UCSD-AML1 (cell line): ENCODE measurements at regions not wholly inside any gene's neighbourhood (a gene's known extent, or its start where the extent isn't known, plus 50 kb on each side); places are given as distances from the start of the nearest gene placed in this dataset.
A peak's percentile ranks its signal among the peaks of the same experiment; 100 is the strongest.
"Not testable (repeated sequence)": the region's sequence is repeated elsewhere in the genome, so short reads cannot be mapped to it uniquely, and the experiment has no call there.

Experiments
- DNase-seq: peaks from one replicate; lab custom pipeline; 2025; ENCODE audit not compliant: unreplicated experiment; lab: John Stamatoyannopoulos, UW

DNA sequence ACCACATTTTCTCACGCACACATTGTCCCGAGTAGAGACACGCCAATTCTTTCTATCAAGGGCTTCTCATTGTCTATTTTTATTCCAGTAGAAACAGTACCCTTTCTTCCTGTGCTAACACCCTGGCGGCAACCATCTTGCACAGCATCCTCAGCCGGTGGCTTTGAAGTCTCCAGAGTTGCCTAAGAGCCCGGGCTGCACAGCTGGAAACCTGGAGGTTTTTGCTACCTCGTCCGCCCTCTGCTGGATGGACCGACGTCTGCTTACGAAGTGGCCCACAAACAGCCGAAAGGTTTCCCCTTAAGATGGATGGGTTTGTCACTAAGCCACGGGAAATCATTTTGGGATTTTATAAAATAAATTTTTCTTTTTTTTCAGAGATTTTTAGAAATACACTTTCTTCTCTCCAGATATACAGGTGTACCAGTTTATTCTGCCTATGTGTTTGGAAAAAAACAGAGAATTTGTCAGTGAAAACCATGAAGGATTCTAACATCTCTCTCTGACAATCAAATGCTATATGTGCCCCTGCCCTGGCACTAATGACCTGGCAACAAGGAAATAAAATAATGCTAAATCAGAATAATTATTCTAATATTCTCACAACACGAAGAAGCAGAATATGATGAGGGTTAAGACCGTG, 81.8 kb upstream of the FAM204A start:
- peak; percentile 75 for DNase-seq

DNA sequence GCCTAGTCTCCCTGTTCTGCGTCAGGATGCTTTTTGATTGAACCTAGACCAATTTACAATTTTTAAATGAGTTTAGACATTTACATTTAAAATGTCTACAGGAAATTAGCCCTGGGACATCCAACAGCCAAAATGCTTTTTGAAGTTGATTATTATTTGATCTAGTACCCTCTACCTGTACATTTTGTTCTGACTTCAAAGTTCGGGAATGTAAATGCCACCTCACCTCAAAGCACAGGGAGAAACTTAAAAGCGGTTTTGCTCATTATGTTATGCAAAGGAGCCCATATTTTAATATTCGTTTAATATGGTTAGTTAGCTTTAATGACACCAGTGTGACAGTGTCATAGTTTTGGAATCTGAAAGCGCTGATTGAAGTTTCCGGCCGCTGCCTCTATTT, 80.1 kb upstream of the FAM204A start:
- no peak for DNase-seq

DNA sequence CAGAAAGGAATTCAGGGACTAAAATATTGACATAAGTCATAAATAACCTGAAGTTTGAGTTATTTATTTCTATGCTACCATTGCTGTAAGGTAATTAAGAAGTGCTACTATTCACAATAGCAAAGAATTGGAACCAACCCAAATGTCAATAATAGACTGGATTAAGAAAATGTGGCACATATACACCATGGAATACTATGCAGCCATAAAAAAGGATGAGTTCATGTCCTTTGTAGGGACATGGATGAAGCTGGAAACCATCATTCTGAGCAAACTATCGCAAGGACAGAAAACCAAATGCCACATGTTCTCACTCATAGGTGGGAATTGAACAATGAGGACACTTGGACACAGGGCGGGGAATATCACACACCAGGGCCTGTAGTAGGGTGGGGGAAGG, 77.9 kb upstream of the FAM204A start:
- DNase-seq: not testable (repeated sequence)

DNA sequence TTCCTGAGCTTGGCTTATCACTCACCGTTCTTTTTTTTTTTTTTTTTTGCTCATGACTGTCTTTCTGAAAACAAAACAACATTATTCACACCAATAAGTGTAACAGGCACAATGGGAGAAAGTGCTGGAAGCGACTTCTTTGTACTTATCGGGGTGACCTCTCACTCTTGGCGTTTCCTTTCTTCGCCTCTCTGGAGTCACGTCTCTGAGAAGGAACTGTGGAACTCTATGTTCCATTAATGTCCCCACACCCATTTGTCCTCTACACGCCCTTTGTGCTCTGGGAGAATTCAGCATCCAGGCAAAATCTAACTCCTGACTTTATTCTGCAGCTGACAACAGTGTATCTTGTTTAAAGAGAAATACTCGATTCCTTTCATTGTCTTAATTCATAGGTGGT, 70.8 kb upstream of the FAM204A start:
- DNase-seq: no peak

DNA sequence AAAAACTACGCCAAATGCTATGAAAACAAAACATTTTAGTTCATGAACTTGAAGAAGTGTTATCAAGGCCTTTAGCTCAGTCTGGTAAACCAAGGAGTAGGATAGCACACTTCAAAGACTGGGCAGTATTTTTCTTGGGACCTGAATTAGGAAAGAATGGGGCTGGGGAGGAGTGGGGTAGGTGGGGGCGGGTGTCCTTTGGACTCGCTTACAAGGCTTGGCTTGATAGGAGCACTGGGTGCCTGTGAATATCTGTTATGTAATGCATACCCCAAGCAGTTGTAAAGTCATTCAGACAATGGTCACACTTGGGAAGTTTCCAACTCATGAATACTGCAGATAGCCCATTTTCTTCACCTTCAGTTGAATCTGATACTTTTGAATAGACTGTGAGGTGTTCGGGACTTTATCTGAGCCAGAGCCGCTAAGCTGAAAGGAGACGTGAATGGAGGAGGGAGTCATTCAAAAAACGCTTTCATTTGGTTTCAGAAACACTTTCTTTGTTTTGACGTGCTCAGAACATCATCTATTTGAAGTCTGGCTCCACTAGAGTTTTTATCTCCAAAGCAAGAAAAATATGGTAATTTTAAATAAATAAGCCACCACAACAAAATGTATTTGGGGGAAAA, 70.1 kb upstream of the FAM204A start:
- no peak for DNase-seq

DNA sequence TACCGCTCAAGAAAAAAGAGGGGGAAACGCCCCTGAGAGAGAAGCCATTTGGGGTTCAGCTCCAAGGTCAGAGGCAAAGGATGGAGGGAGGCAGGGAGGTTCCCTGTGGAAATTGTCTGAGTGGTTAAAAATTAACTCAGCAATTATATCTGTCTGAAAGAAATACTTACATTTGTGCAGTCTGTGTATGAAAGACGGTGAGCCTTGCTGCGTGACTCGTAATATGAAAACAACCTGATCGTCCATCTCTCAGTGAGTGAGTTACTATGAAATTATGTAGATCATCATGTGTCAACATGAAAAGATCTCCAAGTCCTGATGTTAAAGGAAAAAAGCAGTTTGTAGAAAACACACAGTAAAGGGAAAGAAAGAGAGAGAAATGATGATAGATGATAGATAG, 67.2 kb upstream of the FAM204A start:
- DNase-seq: no peak

DNA sequence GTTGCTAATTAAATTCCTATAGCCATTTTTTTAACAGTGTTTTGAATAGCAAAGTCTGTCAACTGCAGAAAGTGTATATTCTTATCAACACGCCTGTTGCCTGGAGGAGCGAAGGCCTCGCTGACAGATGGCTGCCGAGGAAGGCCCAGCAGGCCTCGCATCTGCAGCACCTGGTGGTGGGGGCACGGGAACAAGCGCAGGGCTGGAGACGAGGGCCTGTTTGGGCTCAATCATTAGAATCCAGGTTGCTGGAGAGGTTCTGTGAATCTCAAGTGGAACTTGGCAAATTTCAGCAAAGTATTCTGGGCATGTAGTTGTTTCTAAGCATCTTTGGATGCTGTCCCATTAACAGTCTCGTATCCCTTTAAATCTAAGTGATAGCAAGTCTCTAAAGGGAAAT, 66.1 kb upstream of the FAM204A start:
- DNase-seq: no peak

DNA sequence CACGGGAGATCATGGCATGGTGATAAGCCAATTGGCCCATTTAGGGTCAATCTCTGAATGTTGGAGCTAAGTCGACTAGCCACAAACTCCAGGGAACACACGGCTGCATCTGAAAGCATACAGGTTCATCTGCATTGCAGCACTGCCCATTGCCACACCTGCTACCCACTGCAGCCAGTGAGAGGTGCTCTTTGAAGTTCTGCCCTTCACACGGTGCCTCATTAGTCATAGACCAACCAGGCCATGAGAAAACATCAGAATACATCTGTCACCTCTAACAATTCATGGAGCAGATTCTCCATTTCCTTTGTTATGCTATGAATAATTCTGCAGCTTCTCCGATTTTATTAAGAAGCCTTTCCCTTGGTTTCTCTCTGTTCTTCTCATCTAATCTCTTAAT, 65.7 kb upstream of the FAM204A start:
- DNase-seq: no peak

DNA sequence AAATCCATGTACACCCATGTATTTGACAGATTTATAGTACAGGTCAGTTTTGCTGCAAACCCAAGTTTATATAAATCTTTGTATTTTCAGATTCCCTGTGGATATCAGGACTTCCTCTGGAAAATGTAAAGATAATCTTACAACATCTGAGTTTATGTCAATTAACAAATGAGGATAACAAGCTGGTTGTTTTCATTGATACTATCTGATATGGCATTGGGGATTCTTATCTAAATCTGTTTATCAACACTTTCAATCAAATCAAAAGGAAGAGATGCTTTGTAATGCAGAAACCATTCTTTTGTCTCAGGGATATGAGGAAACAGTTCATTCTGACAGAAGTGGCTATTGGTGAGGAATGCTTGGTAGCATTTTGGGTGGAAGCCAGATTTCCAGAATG, 64.9 kb upstream of the FAM204A start:
- DNase-seq: no peak

DNA sequence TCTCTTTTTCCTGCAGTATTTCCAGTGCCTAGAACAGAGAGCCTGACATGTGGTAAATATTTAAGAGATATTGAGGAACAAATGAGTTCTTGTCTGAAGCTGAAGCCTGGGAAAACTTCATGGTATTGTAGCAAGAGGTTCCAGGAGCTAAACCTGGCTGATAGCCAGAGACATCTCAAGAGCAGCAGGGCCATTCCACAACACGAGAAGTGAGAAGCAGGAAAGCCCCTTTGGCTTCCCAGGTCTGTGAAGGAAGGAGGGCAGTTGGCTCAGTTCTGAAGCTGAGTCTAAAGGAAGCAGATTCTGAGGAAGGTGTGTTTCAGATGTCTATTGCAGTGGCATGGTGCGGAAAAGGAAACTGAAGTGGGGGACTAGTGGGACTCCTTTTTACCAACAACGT, 63.8 kb upstream of the FAM204A start:
- DNase-seq: no peak

DNA sequence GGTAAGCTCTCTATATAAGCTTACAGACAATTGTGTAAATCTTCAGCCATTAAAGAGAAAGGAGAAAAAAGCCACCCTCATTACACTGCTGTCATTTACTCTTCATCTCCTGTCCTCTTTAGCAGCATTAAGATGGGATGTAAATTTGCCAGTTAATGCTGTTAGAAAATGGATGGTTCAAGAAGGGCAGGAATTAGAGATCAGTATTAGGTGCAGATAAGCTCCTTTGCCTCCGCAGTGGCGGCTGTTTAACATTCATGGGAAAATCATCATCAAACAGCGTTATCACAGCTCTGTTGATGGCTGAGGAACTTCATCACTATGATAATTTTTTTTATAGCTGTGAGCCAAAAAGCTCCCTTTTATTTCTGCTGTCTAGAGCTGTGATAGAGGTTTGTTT, 61.8 kb upstream of the FAM204A start:
- DNase-seq: no peak

DNA sequence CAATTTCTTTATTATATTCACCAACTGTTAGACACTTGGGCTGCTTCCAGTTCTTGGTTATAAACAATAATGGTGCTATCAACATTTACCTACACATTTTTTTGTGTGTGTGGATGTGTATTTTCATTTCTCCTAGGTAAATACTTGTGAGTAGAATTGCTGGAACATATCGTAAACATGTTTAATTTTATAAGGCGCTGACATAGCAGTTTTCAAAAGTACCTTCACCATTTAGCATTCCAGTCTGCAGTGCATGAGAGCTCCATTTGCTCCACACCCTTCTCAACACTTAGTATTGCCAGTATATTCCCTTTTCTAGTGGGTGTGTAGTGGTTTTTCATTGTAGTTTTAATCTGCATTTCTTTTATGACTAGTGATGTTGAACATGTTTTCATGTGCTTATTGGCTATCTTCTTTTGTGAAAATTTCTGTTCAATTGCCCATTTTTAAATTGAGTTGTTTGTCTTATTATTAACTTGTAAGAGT, 59.6 kb upstream of the FAM204A start:
- DNase-seq: no peak

DNA sequence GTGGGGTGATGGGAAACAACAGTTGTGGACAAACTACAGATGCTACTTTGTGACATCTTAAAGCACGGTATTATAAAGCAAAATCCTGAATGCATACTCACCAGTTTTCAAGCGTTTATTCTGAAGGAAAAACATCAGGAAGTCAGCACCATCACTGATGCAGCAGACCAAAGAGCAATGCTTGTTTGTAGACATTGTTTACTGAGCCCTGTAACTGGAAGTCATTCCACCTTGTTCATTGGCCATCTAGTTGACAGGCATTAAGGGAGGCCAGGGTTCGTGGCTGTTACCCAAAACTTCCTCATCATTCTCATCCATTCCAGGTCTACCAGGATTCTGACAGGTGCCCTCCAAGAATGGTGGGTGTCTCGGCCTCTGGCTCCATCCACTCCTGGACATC, 55.3 kb upstream of the FAM204A start:
- DNase-seq: no peak

DNA sequence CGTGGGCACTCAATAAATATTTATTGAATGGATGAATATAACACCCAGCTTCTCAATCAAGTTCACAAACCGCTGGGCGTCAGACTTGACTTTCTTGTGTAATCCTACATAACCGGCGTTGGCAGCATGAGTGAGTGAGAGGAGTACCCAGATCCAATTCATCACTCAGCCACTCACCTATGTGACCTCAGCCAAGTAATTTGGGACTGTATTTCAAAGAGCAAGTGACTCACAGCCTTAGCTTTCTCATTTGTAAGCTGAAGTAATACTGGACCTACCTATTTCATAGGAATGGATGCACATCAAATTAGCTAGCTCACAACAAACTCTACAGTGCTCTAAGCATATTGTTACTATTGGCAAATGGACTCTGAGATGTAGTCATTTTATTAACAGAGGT, 53.8 kb upstream of the FAM204A start:
- no peak for DNase-seq

DNA sequence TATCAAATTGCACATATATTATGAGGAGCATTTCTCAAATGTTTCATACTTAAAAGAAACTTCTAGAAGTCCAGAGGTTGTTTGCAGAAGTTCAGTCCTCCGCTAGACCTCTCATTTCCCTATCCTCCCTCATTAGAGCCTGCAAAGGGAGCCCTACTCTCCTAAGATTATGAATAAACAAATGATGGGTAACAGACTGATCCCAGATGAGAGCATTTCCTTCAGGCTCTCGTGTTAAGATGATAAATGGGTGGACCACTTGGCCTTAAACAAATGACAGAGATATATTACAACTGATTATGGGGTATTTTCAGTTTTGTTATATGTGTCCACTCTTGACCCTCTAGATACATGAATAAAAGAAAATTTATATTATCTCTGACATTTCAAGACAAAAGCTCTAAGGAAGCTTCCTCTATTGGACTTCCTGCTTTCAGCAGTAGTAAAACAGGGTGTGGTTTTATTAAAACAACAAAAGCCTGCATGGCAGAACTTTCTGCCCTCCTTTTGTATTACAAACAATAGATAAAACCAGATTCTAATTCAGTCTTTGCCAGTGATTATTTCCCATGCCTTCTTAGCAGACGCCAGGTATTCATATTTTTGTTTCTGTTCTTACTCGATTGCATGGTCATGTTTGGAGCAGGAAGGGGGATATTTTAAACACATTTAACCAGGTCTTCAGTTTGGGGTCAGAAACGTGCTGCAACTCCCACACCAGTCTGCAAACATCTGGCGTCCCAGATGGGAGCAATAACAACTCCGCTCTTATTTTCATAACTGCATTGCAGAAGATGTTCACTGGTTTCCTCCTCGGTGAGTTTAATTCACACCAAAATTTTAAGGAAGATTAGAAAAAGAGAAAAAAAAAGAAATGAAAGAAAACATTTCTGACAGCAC, 52.4 kb upstream of the FAM204A start:
- DNase-seq: no peak

DNA sequence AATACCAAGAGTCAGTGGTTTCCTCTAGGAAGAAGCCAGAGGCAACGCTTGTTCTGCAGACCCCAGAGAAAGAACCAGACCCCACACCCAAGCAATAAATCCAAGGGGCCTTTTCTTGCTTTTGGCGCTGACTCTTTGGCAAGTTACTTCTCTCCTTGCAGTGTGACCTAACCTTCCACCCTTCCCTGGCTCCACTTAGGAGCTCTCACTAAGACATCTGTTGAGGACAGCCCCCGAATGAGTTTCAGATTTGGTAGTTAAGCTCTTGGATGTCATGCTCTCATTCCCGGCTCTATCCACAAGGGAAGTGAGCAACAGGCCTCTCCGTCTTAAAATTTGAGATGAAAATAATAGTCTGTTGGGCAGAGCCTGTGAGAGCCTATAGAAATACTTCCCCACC, 50.6 kb upstream of the FAM204A start:
- DNase-seq: no peak
